ENCODE measurements at regions not wholly inside any gene's neighbourhood (a gene's known extent, or its start where the extent isn't known, plus 50 kb on each side); places are given as distances from the start of the nearest gene placed in this dataset.

DNA sequence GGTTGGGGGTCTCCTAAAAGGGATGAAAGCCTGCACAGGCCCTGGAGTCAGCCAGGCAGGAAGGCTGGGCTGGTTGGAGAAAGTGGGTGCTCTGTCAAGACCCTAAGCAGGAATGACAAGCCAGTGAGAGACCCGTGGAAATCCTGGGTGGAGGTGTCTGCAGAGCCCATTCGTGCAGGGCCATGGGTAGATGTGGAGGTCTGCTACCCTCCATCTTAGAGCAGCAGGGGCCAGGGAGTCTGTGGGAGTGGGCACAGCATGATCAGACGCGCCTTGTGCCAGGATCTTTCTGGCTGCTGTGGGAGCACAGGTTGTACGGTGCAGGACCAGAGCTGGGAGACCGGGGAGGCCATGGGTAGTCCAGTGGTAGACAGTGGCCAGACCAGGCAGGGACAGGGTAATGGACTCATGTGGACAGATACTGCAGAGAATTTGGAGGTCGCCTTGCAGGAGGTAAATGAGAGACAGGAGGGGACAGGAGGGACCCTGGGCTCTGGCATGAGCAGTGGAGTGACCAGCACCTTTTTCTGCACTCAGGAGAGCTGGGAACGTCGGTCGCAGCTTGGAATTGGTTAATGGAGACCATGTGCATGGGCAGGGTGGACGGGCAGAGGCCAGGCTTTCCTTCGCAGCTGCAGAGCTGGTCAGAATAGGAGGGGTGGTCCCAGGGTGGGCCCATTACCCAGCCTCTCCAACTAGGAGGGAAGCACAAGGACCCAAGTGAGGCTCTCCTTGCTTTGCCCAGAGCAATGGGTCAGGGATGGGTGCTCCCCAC, 203.5 kb upstream of the PMEPA1 start:
- TF ChIP-seq, protein P1, sequence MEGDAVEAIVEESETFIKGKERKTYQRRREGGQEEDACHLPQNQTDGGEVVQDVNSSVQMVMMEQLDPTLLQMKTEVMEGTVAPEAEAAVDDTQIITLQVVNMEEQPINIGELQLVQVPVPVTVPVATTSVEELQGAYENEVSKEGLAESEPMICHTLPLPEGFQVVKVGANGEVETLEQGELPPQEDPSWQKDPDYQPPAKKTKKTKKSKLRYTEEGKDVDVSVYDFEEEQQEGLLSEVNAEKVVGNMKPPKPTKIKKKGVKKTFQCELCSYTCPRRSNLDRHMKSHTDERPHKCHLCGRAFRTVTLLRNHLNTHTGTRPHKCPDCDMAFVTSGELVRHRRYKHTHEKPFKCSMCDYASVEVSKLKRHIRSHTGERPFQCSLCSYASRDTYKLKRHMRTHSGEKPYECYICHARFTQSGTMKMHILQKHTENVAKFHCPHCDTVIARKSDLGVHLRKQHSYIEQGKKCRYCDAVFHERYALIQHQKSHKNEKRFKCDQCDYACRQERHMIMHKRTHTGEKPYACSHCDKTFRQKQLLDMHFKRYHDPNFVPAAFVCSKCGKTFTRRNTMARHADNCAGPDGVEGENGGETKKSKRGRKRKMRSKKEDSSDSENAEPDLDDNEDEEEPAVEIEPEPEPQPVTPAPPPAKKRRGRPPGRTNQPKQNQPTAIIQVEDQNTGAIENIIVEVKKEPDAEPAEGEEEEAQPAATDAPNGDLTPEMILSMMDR (IDR thresholded peaks at IDR 0.05): no peak
- no peak for TF ChIP-seq POLR2A (IDR thresholded peaks at IDR 0.05)
